22Rv1 (cell line): ENCODE measurements at regions not wholly inside any gene's neighbourhood (a gene's known extent, or its start where the extent isn't known, plus 50 kb on each side); places are given as distances from the start of the nearest gene placed in this dataset.

Experiments used
- H3K27ac ChIP-seq: fragments of 450-650 bp; 2 replicates; pipeline ENCODE4 v1.5.1; 2017
- CTCF ChIP-seq: fragments of 450-650 bp; IDR thresholded peaks from 2 replicates; pipeline ENCODE4 v1.5.1; 2017; ENCODE audit warnings: mild to moderate bottlenecking
- ZFX ChIP-seq: fragments of 450-650 bp; IDR thresholded peaks from 2 replicates; pipeline ENCODE4 v1.6.1; 2017; ENCODE audit warnings: antibody characterized with exemption, borderline replicate concordance

- TF ChIP-seq CTCF (no peak), ZFX (no peak)
- H3K27ac ChIP-seq = no peak overlapping the region
Observed at GRCh38 chr11:110859240-110859840, 147.1 kb upstream of the ARHGAP20 start.

GRCh38 chr11:110858547-110858921, 146.3 kb upstream of the ARHGAP20 start:
- TF ChIP-seq ZFX = no peak
- TF ChIP-seq CTCF = no peak

GRCh38 chr11:110857892-110858546, 145.8 kb upstream of the ARHGAP20 start:
- no peak overlapping the region for H3K27ac ChIP-seq
- no peak for TF ChIP-seq CTCF
- no peak for TF ChIP-seq ZFX

More at GRCh38 chr11:110858547-110858921, 146.3 kb upstream of the ARHGAP20 start:
- no peak overlapping the region for H3K27ac ChIP-seq

- TF ChIP-seq ZFX (no peak), CTCF (no peak)
- no peak overlapping the region for H3K27ac ChIP-seq
Observed at GRCh38 chr11:110856996-110857812, 145.0 kb upstream of the ARHGAP20 start.

GRCh38 chr11:110856340-110856739, 144.1 kb upstream of the ARHGAP20 start:
- TF ChIP-seq ZFX = no peak
- TF ChIP-seq CTCF = no peak
- no peak overlapping the region for H3K27ac ChIP-seq

- H3K27ac ChIP-seq = no peak overlapping the region
- TF ChIP-seq CTCF (no peak), ZFX (no peak)
Observed at GRCh38 chr11:110855191-110855590, 143.0 kb upstream of the ARHGAP20 start.
